Stimulated activated CD8-positive, alpha-beta memory T cell treated with anti-CD3 and anti-CD28 coated beads, Interleukin-12 subunit alpha, Interleukin-12 subunit beta, amount 100 ng/mL, for 1 hour (primary cell): ENCODE measurements at regions not wholly inside any gene's neighbourhood (a gene's known extent, or its start where the extent isn't known, plus 50 kb on each side); places are given as distances from the start of the nearest gene placed in this dataset.

ENCODE experiments used
- DNase-seq: peaks from one replicate; pipeline ENCODE4 v3.0.0-alpha.2; 2020; ENCODE audit warnings: low read depth

- no peak for DNase-seq
Observed at GRCh38 chr18:77857678-77858655, 608.3 kb downstream of the GALR1 start.

GRCh38 chr18:77859634-77860033, 610.0 kb downstream of the GALR1 start:
- no peak for DNase-seq

GRCh38 chr18:77862066-77862757, 612.6 kb downstream of the GALR1 start:
- no peak for DNase-seq

- no peak for DNase-seq
Observed at GRCh38 chr18:77865853-77866252, 616.2 kb downstream of the GALR1 start.

DNA sequence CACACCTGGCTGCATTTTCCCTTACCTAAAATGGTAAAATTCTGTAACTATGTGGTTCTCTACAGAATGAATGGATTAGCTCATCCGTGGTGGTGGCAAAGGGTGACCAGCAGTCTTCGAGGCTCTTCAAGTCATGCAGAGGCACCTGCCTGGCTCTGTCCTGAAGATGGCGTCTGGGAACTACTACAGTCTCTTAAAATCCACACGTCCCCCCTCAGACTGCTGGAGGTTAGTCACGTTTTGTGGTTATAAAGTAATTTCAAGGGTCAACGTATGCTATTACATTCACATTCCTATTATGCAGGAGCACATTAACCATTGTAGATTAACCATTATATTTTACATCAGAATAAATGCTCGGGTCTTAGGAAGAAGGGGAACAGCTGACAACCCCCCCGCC, 616.7 kb downstream of the GALR1 start:
- DNase-seq = no peak

- no peak for DNase-seq
Observed at GRCh38 chr18:77870199-77870598, 620.6 kb downstream of the GALR1 start.

GRCh38 chr18:77870894-77871293, 621.2 kb downstream of the GALR1 start:
- no peak for DNase-seq

DNA sequence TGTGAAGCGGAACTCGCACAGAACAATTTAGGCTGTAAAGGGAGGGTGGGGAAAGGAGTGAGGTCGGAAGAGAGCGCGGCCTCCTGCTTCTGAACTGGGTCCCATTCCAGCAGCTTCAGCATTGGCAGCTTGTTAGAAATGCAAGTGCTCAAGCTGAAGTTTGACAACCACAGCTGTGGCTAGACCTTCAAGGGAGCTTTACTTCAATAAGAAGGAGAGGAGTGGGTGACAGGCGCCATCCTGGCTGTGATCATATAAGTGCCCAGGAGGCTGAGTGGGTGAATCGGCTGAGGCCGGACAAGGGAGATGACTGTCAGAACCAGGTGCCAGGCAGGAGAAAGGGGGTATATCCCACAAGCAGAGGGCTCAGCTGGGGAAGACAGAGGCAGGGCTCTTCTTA, 622.5 kb downstream of the GALR1 start:
- DNase-seq = no peak

- no peak for DNase-seq
Observed at GRCh38 chr18:77876319-77876865, 626.7 kb downstream of the GALR1 start.

DNA sequence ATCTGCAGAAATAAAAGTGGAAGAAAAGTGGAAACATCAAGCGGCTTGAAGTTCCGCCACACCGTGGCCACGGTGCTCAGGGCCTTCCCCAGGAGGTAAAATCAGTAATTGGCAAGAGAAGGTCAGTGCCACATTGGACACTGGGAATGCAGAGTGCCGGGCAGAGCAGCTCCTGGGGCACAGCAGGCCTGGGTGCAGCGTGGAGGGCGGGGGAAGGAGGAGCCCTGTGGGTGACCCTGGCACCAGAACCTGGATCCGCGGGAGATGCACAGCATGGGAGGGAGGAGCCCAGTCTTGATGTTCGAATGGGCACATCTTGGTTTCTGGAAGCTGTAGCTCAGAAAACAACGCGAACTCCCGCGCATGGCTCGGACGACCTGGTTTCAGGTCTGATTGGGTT, 630.2 kb downstream of the GALR1 start:
- no peak for DNase-seq

- DNase-seq = no peak
Observed at GRCh38 chr18:77884454-77884853, 634.8 kb downstream of the GALR1 start.

DNA sequence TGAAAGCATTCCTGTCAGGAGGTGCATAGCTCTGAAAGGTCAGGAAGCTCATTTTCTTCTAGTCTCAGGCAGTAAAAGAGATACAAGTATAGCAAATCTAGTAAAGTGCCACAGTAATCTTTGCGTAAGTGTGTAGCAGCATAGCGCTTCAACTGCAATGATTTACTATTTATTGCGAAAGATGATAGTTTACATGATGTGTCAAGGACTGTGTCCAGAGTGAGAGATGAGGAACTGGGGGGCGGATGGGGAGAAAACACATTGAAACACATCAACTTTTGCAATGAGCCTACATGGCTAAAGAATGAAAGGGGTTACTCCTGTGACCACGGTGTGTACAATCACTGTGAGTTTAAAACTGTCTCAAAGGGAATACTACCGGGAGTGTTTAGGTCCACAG, 644.4 kb downstream of the GALR1 start:
- no peak for DNase-seq

GRCh38 chr18:77895250-77895649, 645.6 kb downstream of the GALR1 start:
- DNase-seq = no peak

GRCh38 chr18:77896586-77897252, 647.1 kb downstream of the GALR1 start:
- DNase-seq = no peak

- DNase-seq = no peak
Observed at GRCh38 chr18:77897606-77898005, 648.0 kb downstream of the GALR1 start.

DNA sequence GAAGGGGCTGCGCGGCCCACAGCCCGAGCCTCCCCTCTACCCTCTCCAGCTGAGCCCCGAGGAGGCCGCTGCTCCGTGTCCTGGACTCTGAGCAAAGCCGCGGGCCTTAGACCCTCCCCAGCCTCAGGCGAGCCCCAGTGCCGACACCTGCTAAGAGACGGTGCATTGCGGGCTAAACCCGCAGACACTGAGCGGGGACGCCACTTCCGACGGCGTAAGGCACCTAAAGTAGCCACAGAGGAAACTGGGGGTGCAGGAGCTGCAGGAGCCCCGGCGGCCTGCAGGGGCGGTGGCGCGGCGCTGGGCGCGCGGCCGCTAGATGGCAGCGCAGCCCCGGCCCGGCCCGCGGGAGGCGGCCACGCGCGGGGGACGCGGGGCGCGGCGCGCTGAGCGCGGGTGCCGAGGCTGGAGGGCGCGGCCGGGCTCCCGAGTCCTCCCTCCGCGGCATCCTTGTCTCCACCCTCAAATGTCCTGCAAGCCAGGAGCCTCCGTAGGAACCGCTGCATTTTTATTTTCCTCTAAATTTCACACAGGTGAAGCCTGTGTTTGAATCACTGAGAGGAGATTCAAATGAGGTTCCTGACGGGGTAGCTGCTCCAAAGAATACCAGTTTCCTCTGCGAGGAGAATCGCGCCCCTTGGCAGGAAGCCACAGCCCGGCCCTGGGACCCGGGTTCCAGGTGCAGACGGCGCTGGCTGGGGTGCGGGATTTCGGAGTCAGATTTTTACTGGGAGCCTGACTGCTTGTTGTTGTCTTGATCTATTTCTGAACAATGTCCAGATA, 650.5 kb downstream of the GALR1 start:
- DNase-seq = no peak

DNA sequence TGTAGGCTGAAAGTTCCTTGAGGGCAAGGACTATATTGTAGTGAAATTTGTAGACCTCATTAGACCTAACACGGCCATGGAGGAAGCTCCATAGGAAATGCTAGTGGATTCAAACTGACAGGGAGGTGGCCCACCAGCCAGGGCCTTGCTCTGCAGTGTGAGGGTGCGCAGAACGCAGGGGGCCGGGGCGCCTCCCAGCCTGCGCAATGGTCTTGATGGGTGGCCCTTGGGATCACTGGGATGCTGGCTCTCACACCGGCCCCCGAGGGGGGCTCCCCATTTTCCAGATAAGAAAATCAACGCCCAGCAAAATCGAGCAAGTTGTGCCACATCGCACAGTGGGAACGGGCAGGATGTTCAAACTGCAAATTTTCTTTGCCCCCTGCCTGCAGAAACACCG, 655.4 kb downstream of the GALR1 start:
- DNase-seq = no peak

DNA sequence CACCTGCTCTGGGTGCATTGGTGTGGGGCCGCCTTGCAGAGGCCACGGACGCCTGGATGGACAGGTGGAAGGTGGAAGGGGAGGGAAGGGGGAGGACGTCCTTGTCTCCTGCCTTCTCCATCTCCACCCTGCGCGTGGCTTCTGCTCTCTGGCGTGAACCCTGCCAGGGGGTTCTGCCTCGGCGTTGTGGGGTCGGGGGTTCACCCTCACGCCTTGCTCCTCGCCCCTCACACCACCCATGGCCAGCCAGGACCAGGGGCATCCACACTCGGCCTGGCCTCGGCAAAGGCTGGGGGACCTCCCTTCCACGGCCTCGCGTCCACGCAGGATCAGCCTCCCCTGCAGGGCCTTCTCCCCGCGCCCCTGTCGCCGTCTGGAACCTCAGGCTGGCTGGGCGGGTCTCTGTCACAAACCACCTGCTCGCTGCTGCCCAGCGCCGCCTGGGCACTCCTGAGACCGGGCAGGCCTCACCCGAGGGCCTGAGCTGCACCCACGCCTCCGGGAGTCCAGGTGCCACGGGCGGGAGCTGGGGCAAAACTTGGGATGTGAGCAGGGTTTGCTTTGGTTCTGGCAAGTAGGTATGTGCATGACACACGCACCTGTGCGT, 655.9 kb downstream of the GALR1 start:
- DNase-seq = no peak

DNA sequence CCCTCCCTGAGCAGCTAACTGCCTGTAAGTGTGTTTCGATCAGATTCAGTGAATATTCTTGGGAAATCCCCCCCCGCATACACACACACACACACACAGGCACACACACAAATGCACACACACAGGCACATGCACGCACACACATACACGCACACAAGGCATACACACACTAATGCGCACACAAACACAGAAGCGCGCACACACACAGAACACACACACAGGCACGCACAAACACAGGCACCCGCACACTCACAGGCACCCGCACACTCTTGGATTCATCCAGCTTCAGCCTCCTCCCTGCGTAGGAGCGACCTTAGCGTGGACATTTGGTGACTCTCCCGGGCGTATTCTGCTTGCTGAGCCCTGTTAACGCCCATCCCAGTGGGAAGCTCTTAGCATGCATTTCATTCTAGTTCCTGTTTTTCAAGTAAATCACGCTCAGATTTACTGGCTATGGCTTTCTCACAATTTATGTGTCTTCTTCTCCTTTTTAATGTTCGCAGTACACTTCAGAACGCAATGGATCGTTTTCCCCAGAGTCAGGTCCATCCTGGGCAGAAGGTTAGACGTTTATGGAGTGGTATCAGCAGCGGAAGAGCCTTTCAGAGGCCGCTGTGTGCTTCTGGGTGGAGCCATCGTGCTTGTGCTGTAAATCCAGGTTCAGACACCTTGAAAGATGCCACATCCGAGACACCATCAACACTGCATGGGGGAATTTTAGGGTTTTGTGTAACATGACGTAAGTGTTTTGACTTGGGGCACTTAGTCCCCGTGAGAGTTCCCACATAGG, 656.6 kb downstream of the GALR1 start:
- DNase-seq = no peak

DNA sequence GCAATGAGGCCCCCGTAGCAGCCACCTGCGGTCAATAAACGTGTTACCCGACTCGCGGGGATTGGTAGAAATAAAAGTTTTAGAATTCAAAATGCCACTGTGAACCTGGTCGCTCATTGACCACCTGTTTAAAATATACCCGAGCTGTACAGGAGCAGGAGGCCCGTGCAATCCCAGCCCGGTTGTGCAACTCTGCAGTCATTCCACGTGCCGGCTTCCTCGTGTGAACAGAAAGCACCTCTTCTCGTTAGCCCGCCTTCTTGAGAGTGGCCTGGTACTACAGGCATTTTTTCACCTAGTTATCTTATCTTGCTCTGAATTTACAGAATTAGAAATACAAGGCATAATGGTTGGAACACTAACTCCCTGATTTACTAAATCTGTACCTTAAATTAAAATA, 660.7 kb downstream of the GALR1 start:
- DNase-seq = no peak
